SK-MEL-5 (cell line): ENCODE measurements at regions not wholly inside any gene's neighbourhood (a gene's known extent, or its start where the extent isn't known, plus 50 kb on each side); places are given as distances from the start of the nearest gene placed in this dataset.

Experiments used
- DNase-seq: peaks from one replicate; pipeline ENCODE4 v3.0.0-alpha.2; 2016; ENCODE audit warnings: low read depth, low spot score
- in situ Hi-C: cut with HindIII; loops from 2 replicates; pipeline ENCODE4 v1.10.0; 2016; ENCODE audit warnings: low sequenced_read_pairs, high pct_unique_total_duplicates, low pct_unique_long_range_greater_than_20kb

- in situ Hi-C loops: no loop called here
- no peak for DNase-seq
Measured at GRCh38 chr16:49910541-49911071, 54.7 kb upstream of the ZNF423 start.

- DNase-seq: no peak
- in situ Hi-C loops: no loop called here
Measured at GRCh38 chr16:49911430-49911829, 55.5 kb upstream of the ZNF423 start.

GRCh38 chr16:49912721-49913120 lies 56.8 kb upstream of the ZNF423 start:
- DNase-seq: no peak
- in situ Hi-C loops: no loop called here

- no peak for DNase-seq
- in situ Hi-C loops: no loop called here
Measured at GRCh38 chr16:49913720-49914119, 57.8 kb upstream of the ZNF423 start.

GRCh38 chr16:49914657-49915056 lies 58.7 kb upstream of the ZNF423 start:
- in situ Hi-C loops: no loop called here
- DNase-seq: no peak

- in situ Hi-C loops: no loop called here
- peak; percentile 17 for DNase-seq
Measured at GRCh38 chr16:49918257-49918656, 62.3 kb upstream of the ZNF423 start.

GRCh38 chr16:49919327-49919726 lies 63.4 kb upstream of the ZNF423 start:
- no peak for DNase-seq
- in situ Hi-C loops: no loop called here

- no peak for DNase-seq
- in situ Hi-C loops: no loop called here
Measured at GRCh38 chr16:49920397-49920796, 64.5 kb upstream of the ZNF423 start.

GRCh38 chr16:49921106-49921505 lies 65.2 kb upstream of the ZNF423 start:
- in situ Hi-C loops: no loop called here
- no peak for DNase-seq

GRCh38 chr16:49921791-49922456 lies 66.0 kb upstream of the ZNF423 start:
- in situ Hi-C loops: no loop called here

GRCh38 chr16:49923411-49923810 lies 67.5 kb upstream of the ZNF423 start:
- DNase-seq: no peak
- in situ Hi-C loops: no loop called here

More at GRCh38 chr16:49921791-49922456, 66.0 kb upstream of the ZNF423 start:
- peak; percentile 66 for DNase-seq

- in situ Hi-C loops: no loop called here
- peak; percentile 52 for DNase-seq
Measured at GRCh38 chr16:49924078-49924477, 68.2 kb upstream of the ZNF423 start.

- in situ Hi-C loops: no loop called here
- no peak for DNase-seq
Measured at GRCh38 chr16:49926941-49927340, 71.0 kb upstream of the ZNF423 start.

- in situ Hi-C loops: no loop called here
- DNase-seq: no peak
Measured at GRCh38 chr16:49928176-49929041, 72.5 kb upstream of the ZNF423 start.

GRCh38 chr16:49929626-49930025 lies 73.7 kb upstream of the ZNF423 start:
- no peak for DNase-seq
- in situ Hi-C loops: no loop called here

GRCh38 chr16:49930841-49931240 lies 74.9 kb upstream of the ZNF423 start:
- in situ Hi-C loops: no loop called here
- no peak for DNase-seq

GRCh38 chr16:49931266-49931665 lies 75.4 kb upstream of the ZNF423 start:
- in situ Hi-C loops: no loop called here

GRCh38 chr16:49931916-49932315 lies 76.0 kb upstream of the ZNF423 start:
- in situ Hi-C loops: no loop called here
- no peak for DNase-seq

More at GRCh38 chr16:49931266-49931665, 75.4 kb upstream of the ZNF423 start:
- DNase-seq: no peak

GRCh38 chr16:49932434-49932833 lies 76.5 kb upstream of the ZNF423 start:
- in situ Hi-C loops: no loop called here
- no peak for DNase-seq
